ENCODE measurements at regions not wholly inside any gene's neighbourhood (a gene's known extent, or its start where the extent isn't known, plus 50 kb on each side); places are given as distances from the start of the nearest gene placed in this dataset.

DNA sequence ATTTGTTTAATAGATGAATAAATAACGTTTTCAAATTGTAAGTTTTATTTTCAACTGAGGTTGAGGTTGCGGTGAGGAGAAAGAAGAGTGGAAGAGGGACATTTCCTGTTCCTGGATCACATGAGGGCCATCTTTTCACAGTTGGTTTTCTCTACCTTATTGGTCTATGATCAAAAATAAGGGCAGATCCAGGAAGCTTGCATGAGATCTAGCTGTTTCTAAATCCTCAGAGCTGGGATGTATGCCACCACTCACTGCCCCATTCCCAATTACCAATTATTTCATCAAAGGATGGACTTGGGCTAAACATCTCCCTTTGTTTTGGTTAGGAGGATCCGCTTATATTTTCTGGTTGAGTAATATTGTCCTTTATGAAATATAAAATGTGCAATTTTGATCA is 104.8 kb upstream of the TLL1 start:
- Histone ChIP-seq H3K9me3 (ENCODE audit: low read length) (no peaks in the 10 kb centered on the region), H3K4me1 (ENCODE audit: insufficient read depth, low read length) (no peaks in the 10 kb centered on the region), H3K79me2 (ENCODE audit: insufficient read depth, low read length) (no peaks in the 10 kb centered on the region), H4K20me1 (ENCODE audit: insufficient read depth, low read length) (no peaks in the 10 kb centered on the region), H3K4me2 (ENCODE audit: low read depth, low read length) (no peak overlapping the region), H3K27ac (ENCODE audit: extremely low read length, insufficient read depth, low read length) (no peak overlapping the region), H3K9ac (ENCODE audit: insufficient read depth, low read depth, low read length) (no peak overlapping the region), H3K4me3 (replicated peaks in 1 of 3; ENCODE audit: insufficient read depth in 1 of 3, low read depth in 2 of 3, low read length in 3 of 3) (no peak overlapping the region), H3K27me3 (ENCODE audit: control insufficient read depth in 1 of 2, insufficient read depth in 2 of 2, low read length in 2 of 2) (no peaks in the 10 kb centered on the region), H3K36me3 (replicated peaks in 1 of 2; ENCODE audit: control insufficient read depth in 1 of 2, insufficient read depth in 2 of 2, low read length in 2 of 2) (no peaks in the 10 kb centered on the region), H2AFZ (ENCODE audit: low read length) (no peak overlapping the region)
- BruUV-seq (replicated peaks): no TSS peak
- 20% methylated on average over 3 of the region's 3 CpGs for WGBS (ENCODE audit: low lambda C conversion rate)
- TF ChIP-seq GATAD1 (CRISPR knock-in tag; IDR thresholded peaks at IDR 0.05): no peak
- no peak for TF ChIP-seq MXD4 (CRISPR knock-in tag; IDR thresholded peaks at IDR 0.05)
- TF ChIP-seq JUN (CRISPR knock-in tag; IDR thresholded peaks at IDR 0.05): no peak
- TF ChIP-seq, protein P1, sequence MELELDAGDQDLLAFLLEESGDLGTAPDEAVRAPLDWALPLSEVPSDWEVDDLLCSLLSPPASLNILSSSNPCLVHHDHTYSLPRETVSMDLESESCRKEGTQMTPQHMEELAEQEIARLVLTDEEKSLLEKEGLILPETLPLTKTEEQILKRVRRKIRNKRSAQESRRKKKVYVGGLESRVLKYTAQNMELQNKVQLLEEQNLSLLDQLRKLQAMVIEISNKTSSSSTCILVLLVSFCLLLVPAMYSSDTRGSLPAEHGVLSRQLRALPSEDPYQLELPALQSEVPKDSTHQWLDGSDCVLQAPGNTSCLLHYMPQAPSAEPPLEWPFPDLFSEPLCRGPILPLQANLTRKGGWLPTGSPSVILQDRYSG (CRISPR knock-in tag; IDR thresholded peaks at IDR 0.05): no peak
- TF ChIP-seq ZNF878 (CRISPR knock-in tag; IDR thresholded peaks at IDR 0.05): no peak
- TF ChIP-seq, protein P2, sequence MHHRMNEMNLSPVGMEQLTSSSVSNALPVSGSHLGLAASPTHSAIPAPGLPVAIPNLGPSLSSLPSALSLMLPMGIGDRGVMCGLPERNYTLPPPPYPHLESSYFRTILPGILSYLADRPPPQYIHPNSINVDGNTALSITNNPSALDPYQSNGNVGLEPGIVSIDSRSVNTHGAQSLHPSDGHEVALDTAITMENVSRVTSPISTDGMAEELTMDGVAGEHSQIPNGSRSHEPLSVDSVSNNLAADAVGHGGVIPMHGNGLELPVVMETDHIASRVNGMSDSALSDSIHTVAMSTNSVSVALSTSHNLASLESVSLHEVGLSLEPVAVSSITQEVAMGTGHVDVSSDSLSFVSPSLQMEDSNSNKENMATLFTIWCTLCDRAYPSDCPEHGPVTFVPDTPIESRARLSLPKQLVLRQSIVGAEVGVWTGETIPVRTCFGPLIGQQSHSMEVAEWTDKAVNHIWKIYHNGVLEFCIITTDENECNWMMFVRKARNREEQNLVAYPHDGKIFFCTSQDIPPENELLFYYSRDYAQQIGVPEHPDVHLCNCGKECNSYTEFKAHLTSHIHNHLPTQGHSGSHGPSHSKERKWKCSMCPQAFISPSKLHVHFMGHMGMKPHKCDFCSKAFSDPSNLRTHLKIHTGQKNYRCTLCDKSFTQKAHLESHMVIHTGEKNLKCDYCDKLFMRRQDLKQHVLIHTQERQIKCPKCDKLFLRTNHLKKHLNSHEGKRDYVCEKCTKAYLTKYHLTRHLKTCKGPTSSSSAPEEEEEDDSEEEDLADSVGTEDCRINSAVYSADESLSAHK (CRISPR knock-in tag; IDR thresholded peaks at IDR 0.05; ENCODE audit: borderline replicate concordance): no peak
- no peak for TF ChIP-seq RFX1 (IDR thresholded peaks at IDR 0.05)
- TF ChIP-seq KAT8 (CRISPR knock-in tag; IDR thresholded peaks at IDR 0.05): no peak
- no peak for TF ChIP-seq EHMT2 (IDR thresholded peaks at IDR 0.05; ENCODE audit: borderline replicate concordance, low read depth, low read length)
- TF ChIP-seq ZNF207 (IDR thresholded peaks at IDR 0.05; ENCODE audit: borderline replicate concordance): no peak
- TF ChIP-seq HDAC1 (CRISPR knock-in tag; IDR thresholded peaks at IDR 0.05): no peak
- TF ChIP-seq ZNF776 (CRISPR knock-in tag; IDR thresholded peaks at IDR 0.05): no peak
- TF ChIP-seq, protein P3, sequence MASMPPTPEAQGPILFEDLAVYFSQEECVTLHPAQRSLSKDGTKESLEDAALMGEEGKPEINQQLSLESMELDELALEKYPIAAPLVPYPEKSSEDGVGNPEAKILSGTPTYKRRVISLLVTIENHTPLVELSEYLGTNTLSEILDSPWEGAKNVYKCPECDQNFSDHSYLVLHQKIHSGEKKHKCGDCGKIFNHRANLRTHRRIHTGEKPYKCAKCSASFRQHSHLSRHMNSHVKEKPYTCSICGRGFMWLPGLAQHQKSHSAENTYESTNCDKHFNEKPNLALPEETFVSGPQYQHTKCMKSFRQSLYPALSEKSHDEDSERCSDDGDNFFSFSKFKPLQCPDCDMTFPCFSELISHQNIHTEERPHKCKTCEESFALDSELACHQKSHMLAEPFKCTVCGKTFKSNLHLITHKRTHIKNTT (CRISPR knock-in tag; IDR thresholded peaks at IDR 0.05): no peak
- ATAC-seq (no peak), DNase-seq (ENCODE audit: low spot score) (no peak), FAIRE-seq (no peak)
- in situ Hi-C loops (cut with HindIII; ENCODE audit: extremely low pct_ligation_motif_present, low pct_unique_long_range_greater_than_20kb) (no loop called here), intact Hi-C loops (cut with micrococcal nuclease; ENCODE audit: unreplicated experiment) (no loop called here)
- ChIA-PET POLR2A (no interaction called here), CTCF (ENCODE audit: low intra/inter-chr PET ratio, low total read pairs) (no interaction called here)
